Stimulated activated CD4-positive, alpha-beta T cell treated with anti-CD3 and anti-CD28 coated beads, Interleukin-4, amount 100 ng/mL, for 24 hours (primary cell): ENCODE measurements at regions not wholly inside any gene's neighbourhood (a gene's known extent, or its start where the extent isn't known, plus 50 kb on each side); places are given as distances from the start of the nearest gene placed in this dataset.
A peak's percentile ranks its signal among the peaks of the same experiment; 100 is the strongest.
"Not testable (repeated sequence)": the region's sequence is repeated elsewhere in the genome, so short reads cannot be mapped to it uniquely, and the experiment has no call there.

Source experiments
- DNase-seq: peaks from one replicate; pipeline ENCODE4 v3.0.0-alpha.2; 2020

GRCh38 chr5:83001796-83002381, 75.3 kb downstream of the TMEM167A start:
- no peak for DNase-seq

- no peak for DNase-seq
Observed at GRCh38 chr5:83000922-83001321, 76.3 kb downstream of the TMEM167A start.

GRCh38 chr5:83000428-83000827, 76.8 kb downstream of the TMEM167A start:
- DNase-seq: no peak

- DNase-seq: no peak
Observed at GRCh38 chr5:82993416-82993815, 83.8 kb downstream of the TMEM167A start.

DNA sequence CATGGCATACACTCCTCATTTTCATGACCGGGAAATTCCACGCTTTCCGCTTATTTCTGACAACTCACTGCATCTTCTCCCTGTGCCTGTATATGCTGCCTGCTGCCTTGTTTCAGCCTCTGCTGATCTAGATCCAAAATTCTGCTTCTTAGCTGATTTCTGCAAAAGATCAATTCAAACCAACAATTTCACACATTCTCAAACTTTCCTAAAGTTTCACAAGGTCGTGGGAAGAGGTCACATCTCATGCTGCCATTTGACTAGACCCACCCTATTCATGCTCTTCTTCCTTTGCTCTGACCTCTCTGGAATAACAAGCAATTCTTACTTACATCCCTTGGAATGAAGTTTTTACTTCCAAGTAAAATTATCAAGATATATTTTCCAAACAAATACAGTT, 84.5 kb downstream of the TMEM167A start:
- no peak for DNase-seq

DNA sequence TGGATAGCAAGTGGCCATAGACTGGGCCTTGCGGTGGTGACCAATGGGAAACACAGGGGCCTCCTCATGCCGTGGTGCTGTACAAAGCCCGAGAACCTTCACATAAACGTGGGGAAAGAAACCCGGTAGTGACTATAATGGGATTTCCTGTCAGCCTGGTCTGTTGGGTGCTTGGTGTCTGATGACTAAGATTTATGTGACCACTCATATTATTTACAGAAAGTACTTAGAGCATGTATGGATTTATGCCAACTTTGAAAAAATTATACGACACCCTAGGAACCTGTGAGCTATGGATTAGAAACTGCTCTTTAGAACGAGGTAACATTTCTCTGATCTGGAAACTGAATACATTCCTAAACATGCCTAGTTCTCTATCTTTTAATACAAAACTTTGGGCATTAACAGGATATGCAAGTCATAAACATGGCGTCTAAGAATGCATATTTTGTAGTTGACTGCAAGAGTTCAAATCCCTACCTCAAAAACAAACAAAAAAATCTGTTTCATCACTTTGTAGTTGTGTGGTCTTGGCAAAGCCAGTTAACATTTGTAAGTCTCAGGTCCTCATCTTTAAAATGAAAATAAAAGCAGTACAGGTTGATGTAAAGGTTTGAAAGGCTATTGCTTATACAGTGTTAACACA, 85.4 kb downstream of the TMEM167A start:
- DNase-seq: no peak

DNA sequence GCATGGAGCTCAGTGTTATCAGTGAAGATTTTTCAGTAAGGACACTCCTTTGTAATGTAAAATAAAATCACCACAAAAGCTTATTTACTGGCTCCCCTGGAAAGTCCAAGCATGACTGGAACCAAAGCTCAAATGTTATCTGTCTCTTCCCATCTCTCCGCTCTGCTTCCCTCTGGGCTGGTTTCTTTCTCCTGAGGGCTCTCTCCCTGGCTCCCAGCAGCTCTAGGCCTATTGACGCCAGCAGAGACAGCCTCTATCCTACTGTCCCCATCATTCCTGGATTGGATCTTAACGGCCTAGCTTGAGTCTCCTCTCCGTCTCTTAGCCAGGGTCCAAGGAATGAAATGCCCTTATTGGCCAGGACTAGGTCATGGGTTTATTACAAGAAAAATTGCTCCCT, 86.1 kb downstream of the TMEM167A start:
- DNase-seq: no peak

DNA sequence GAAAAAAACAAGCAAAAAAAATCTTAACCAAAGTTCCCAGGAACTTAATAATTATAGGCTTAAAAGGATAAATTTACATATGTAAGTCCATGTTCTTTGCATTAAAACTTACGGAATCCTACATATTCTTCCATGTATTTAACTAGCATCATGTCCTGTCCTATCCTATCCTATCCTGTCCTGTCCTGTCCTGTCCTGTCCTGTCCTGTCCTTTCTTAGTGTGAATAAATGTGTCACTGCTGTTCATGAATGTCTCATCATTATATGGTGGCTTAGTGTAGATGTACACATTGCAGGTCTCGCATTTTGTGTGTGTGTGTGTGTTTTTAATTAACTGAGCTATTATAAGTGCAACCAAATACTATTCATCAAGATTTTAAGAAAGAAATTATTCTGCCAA, 90.0 kb downstream of the TMEM167A start:
- no peak for DNase-seq

GRCh38 chr5:82986404-82986803, 90.8 kb downstream of the TMEM167A start:
- no peak for DNase-seq

GRCh38 chr5:82985763-82986162, 91.4 kb downstream of the TMEM167A start:
- DNase-seq: no peak

DNA sequence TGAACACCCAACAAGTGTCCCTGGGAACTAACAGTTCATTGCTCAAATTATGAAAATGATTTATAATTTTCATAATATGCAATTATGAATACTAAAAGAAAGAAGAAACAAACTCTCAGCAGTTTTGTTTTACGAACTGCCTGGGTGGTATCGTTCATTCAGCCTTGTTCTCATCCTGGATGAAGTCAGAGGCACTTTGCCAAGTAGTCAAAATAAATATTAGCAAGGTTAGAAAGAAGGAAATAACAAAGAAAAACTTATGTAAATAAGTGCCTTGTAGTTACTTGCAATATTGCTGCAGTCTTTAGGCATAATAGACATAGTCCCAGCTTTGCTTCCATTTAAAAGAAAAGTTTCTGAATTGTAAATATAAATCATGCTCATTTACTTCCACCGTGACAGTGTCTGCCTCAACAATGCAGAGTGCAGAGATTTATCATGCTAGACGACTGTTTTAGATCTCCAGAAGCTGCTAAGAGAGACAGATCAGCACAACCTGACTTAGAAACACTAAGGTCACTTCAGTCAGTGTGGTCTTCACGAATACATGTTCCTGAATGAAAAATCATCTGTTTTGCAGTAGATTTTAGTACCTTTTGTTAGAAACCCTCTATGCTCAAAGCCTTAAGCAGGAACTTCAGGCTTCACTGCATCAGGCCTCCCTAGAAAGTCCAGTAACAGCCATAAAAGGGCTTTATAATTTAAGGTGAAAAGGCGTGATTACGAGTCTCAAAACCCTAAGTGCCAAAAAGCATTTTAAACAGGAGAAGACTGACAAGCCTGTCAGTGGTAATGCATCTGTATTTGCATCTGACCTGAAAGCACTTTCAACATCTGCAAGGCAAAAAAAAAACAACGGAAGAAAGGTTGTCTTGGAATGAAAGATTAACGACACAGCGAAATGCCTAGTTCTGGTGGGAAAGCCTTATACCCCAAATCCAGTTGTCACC, 92.1 kb downstream of the TMEM167A start:
- DNase-seq: no peak

GRCh38 chr5:82982846-82983245, 94.3 kb downstream of the TMEM167A start:
- DNase-seq: no peak

GRCh38 chr5:82976887-82977286, 100.3 kb downstream of the TMEM167A start:
- not testable (repeated sequence) for DNase-seq

DNA sequence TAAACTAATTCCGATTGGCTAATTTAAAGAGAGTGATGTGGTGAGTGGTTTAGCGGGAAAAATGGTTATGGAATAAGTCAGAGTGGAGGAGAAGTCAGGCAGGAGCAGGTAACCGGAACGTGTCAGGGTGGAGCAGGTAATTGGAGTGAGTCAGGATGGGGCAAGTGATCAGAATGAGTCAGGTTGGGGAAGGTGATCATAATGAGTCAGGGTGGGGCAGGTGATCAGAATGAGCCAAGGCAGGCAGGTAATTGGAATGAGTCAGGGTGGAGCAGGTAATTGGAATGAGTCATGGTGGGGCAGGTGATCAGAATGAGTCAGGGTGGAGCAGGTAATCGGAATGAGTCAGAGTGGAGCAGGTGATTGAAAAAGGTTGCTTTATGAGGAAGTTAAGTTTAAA, 101.4 kb downstream of the TMEM167A start:
- DNase-seq: no peak

DNA sequence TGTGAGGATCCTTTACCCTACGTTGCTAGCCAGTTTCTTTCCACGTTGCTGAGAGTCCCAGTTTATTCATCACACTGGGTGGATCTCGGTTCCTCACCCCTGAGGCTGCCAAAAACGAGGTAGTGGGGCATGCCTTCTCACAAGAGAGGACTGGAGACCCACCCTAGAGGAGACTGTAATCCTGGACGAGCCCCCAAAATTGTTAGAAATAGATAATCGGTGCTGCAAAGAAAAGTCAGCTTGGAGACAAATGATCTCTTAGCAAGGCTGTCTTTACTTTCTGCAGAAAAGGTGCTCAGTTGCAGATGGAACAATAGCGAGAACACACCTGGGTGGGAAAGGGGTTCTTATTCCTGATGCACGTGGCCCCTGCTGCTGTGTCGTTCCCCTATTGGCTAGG, 101.8 kb downstream of the TMEM167A start:
- DNase-seq: no peak

DNA sequence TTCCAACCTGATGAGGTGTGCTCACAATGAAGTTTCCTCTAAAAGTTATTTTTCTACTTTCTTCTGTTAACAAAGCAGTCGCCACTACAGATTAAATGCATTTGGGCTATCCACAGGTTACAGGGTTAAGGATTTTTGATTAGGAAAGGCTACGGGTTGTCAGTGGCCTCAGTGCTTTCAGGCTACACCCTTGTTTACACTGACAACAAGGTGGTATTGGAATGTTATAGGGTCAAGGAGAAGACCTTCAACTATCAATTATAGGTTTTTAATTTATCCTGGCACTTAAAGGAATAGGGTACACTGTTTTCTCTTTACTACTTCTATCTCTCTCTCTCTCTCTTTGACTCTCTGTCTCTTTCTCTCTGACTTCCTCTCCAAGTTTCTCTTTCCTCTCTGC, 102.8 kb downstream of the TMEM167A start:
- DNase-seq: not testable (repeated sequence)

DNA sequence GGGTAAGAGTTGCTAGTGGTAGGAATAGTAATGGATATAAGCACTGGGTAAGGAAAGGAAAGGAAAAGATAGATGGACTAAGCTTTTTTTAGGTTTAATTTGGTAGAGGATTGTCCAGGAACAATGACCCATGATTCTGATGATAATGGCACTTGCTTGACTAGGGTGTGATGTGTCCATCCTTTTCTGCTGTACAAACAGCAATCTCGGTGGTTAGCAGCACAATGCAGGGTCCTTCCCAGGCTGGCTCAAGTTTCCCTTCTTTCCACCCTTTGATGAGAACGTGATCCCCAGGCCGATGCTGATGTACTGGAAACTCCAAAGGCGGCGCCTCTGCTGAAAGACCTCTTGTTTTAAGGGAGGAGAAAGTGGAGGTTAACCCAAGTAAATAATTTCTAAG, 105.3 kb downstream of the TMEM167A start:
- no peak for DNase-seq

GRCh38 chr5:82971034-82971806, 106.0 kb downstream of the TMEM167A start:
- DNase-seq: not testable (repeated sequence)

GRCh38 chr5:82969221-82969976, 107.8 kb downstream of the TMEM167A start:
- DNase-seq: peak; percentile 49

- DNase-seq: no peak
Observed at GRCh38 chr5:82967072-82967471, 110.1 kb downstream of the TMEM167A start.

DNA sequence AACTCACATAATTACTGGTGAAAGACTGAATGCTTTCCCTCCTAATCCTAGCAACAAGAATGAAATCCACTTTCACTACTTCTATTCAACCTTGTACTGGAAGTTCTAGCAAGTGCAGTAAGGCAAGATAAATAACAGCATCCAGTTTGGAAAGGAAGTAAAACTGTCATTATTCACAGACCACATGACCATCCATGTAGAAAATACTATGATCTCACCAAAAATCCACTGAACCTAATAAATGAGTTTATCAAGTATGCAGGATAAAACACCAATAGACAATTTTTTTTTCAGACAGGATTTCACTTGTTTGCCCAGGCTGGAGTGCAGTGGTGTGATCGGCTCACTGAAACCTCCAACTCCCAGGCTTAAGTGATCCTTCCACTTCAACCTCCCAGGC, 117.7 kb downstream of the TMEM167A start:
- no peak for DNase-seq

DNA sequence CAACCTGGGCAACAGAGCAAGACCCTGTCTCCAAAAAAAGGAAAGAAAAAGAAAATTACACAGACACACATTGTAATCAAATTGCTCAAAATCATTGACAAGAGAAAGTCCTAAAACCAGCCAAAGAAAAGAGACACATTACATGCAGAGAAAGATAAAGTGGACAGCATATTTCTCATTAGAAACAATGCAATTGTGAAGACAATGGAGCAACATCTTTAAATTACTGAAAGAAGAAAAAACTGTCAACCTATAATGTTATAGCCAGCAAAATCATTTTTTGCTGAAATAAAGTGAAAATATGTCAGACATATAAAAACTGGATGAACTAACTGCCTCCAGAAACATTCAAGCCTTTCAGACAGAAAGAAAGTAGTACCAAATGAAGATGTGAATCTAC, 120.6 kb downstream of the TMEM167A start:
- DNase-seq: no peak
